Thyroid gland (tissue), 4 donors: ENCODE measurements at regions not wholly inside any gene's neighbourhood (a gene's known extent, or its start where the extent isn't known, plus 50 kb on each side); places are given as distances from the start of the nearest gene placed in this dataset.

Experiments
- DNase-seq, 2 donors: peaks; one replicate each; pipeline ENCODE4 v3.0.0-alpha.2; 2019
- H3K27ac ChIP-seq, 3 donors: fragments of 200-600 bp; sonication (generic); 1 replicate in 2 of 3; 2 replicates in 1 of 3; pipeline ENCODE4 v1.5.1; 2016 to 2019; ENCODE audit warnings: mild to moderate bottlenecking in 1 of 3, moderate library complexity in 1 of 3
- H3K27me3 ChIP-seq: fragments of 200-600 bp; sonication (generic); one replicate; pipeline ENCODE4 v1.5.1; 2019
- H3K36me3 ChIP-seq, 2 donors: fragments of 200-600 bp; sonication (generic); one replicate each; pipeline ENCODE4 v1.5.1; 2016 to 2019
- H3K4me1 ChIP-seq, 2 donors: fragments of 200-600 bp; sonication (generic); one replicate each; pipeline ENCODE4 v1.5.1; 2017 to 2019
- H3K4me3 ChIP-seq, 3 donors: fragments of 200-600 bp; sonication (generic); replicated peaks in 1 of 3; 1 replicate in 2 of 3; 2 replicates in 1 of 3; pipeline ENCODE4 v1.5.1; 2016; ENCODE audit warnings: mild to moderate bottlenecking in 1 of 3
- H3K9me3 ChIP-seq: fragments of 200-600 bp; sonication (generic); one replicate; pipeline ENCODE4 v1.5.1; 2017
- POLR2A ChIP-seq, 2 donors: fragments of 450-650 bp; IDR thresholded peaks; one replicate each; pipeline ENCODE4 v1.6.1; 2017; ENCODE audit warnings: antibody characterized with exemption in 2 of 2, mild to moderate bottlenecking in 2 of 2, moderate library complexity in 1 of 2
- WGBS, 2 donors: methylation state at CpG; one replicate each; pipeline ENCODE4 v1.1.5; 2017; 5-methylcytosine and 5-hydroxymethylcytosine counted together
- intact Hi-C: fragments of 100-400 bp; cut with DNase I; formaldehyde crosslinking; loops from one replicate; pipeline ENCODE4 v1.15.1; 2023
- TF ChIP-seq, protein P1 (sequence below), 6 experiments: fragments of 200-600 bp in 3 of 6; fragments of 450-650 bp in 3 of 6; sonication (generic) in 3 of 6; IDR thresholded peaks; one replicate each; pipeline ENCODE4 v1.5.1; 2016 to 2019; ENCODE audit warnings: antibody characterized with exemption in 6 of 6, mild to moderate bottlenecking in 2 of 6, inconsistent platforms in 1 of 6, moderate library complexity in 1 of 6

DNA sequence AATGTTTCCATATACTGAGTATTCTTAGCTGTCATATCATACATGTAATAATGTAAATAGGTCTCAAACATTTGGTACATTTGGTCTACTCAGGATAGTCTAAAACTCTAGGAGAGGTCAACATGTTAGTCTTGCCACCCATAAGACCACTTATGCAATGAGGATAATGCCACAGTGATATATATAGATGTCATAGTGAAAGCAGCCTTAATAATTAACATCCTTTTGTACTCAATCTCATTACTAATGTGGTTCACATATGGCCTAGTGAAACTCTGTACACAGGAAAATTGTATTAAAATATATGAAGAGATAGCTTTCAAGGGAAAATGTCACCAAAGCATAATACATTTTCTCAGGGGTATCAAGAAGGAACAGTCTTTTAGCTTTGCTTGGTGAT is 577.9 kb downstream of the TFAP2B start:
- Histone ChIP-seq H3K27ac (no peak overlapping the region), H3K36me3 (no peaks in the 10 kb centered on the region), H3K9me3 (no peaks in the 10 kb centered on the region), H3K4me1 (no peaks in the 10 kb centered on the region), H3K27me3 (no peaks in the 10 kb centered on the region), H3K4me3 (no peak overlapping the region)
- DNase-seq = no peak
- intact Hi-C loops = no loop called here
- TF ChIP-seq, protein P1, sequence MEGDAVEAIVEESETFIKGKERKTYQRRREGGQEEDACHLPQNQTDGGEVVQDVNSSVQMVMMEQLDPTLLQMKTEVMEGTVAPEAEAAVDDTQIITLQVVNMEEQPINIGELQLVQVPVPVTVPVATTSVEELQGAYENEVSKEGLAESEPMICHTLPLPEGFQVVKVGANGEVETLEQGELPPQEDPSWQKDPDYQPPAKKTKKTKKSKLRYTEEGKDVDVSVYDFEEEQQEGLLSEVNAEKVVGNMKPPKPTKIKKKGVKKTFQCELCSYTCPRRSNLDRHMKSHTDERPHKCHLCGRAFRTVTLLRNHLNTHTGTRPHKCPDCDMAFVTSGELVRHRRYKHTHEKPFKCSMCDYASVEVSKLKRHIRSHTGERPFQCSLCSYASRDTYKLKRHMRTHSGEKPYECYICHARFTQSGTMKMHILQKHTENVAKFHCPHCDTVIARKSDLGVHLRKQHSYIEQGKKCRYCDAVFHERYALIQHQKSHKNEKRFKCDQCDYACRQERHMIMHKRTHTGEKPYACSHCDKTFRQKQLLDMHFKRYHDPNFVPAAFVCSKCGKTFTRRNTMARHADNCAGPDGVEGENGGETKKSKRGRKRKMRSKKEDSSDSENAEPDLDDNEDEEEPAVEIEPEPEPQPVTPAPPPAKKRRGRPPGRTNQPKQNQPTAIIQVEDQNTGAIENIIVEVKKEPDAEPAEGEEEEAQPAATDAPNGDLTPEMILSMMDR (IDR thresholded peaks at IDR 0.05) = no peak
- TF ChIP-seq POLR2A (IDR thresholded peaks at IDR 0.05) = no peak

DNA sequence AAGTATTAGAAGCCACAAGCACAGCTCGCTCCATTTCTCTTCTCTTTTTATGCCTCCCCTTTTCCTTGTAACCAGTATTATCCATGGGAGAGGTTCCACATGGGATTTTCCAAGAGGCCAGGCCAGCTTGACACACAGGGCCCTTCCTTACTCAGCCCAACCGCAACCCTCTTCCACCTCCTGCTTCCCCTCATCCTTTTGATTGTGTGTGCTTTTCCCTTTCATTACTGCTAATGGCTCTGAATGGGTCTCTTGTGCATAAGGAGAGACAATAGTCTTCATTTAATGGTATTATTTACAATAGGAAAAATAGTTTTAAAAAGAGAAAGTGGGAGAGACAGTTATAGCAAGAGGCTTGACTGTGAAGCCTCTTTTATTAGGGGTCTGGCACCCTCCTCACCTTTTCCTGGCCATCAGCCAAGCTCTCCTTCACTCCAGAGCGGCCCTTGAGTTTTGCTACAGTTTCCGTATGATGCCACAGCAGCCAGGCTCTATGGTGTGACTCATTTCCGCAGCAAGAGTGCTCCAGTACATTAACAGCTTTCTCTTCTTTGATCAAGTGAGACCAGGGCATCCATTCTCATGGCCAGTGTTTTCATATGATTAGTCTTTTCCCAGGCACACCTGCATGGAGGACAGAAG is 579.5 kb downstream of the TFAP2B start:
- Histone ChIP-seq H3K27ac (no peak overlapping the region), H3K9me3 (no peaks in the 10 kb centered on the region), H3K36me3 (no peaks in the 10 kb centered on the region), H3K4me1 (no peaks in the 10 kb centered on the region), H3K4me3 (no peak overlapping the region), H3K27me3 (no peaks in the 10 kb centered on the region)
- no peak for DNase-seq
- TF ChIP-seq POLR2A (IDR thresholded peaks at IDR 0.05) = no peak
- TF ChIP-seq, protein P1 (IDR thresholded peaks at IDR 0.05) = no peak
- intact Hi-C loops = no loop called here
- 48 to 55% methylated on average over 5 of the region's 5 CpGs for WGBS, 2 donors

DNA sequence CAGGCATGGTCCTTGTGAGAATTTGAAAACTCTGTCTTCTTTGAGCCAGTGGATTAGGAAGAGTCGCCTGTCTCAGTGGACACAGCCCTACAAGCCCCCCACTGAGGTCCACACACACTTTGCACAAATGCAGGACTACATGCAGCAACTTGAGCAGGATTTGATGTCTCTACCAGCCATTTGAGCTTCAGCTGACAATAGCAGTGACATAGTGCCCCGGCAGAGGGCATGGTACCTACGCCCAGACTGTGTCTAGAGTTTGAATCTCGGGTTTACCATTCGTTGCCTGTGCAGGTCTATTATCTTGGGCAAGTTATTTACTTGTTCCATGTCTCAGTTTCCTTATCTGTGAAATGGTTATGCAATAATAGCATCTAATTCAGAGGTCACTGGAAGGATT is 580.1 kb downstream of the TFAP2B start:
- TF ChIP-seq, protein P1 (IDR thresholded peaks at IDR 0.05) = no peak
- no peak for TF ChIP-seq POLR2A (IDR thresholded peaks at IDR 0.05)
- Histone ChIP-seq H3K27me3 (no peaks in the 10 kb centered on the region), H3K9me3 (no peaks in the 10 kb centered on the region), H3K27ac (no peak overlapping the region), H3K4me1 (no peaks in the 10 kb centered on the region), H3K4me3 (no peak overlapping the region), H3K36me3 (no peaks in the 10 kb centered on the region)
- intact Hi-C loops = no loop called here
- no peak for DNase-seq
- WGBS, 2 donors = 71 to 83% methylated on average over 5 of the region's 5 CpGs

DNA sequence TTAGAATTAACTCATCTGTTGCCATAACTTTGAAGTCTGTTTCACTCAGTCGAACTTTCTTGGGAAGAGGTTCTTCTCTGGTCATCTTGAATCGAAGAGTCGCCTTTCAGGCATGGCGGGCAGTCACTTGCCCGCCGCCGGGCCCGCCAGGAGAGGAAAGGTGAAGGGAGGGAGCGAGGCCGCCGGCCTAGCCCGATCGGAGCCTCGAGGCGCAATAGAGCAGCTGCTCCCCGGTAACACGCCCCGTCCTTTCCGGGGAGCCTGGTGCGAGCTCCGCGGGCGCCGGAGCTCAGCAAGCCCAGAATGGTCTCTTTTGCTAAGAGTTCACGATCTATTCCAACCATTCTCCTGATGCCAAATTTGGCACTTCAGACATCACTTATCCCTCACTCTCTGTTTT is 591.8 kb downstream of the TFAP2B start:
- no peaks in the 10 kb centered on the region for H3K9me3 ChIP-seq
- H3K4me1 ChIP-seq = no peaks in the 10 kb centered on the region
- 77 to 89% methylated on average over 25 of the region's 25 CpGs for WGBS, 2 donors
- no peak overlapping the region for H3K27ac ChIP-seq
- no peaks in the 10 kb centered on the region for H3K36me3 ChIP-seq
- no peak for DNase-seq
- H3K4me3 ChIP-seq = no peak overlapping the region
- no peaks in the 10 kb centered on the region for H3K27me3 ChIP-seq
- TF ChIP-seq, protein P1 (IDR thresholded peaks at IDR 0.05) = no peak
- no peak for TF ChIP-seq POLR2A (IDR thresholded peaks at IDR 0.05)
- intact Hi-C loops = no loop called here

DNA sequence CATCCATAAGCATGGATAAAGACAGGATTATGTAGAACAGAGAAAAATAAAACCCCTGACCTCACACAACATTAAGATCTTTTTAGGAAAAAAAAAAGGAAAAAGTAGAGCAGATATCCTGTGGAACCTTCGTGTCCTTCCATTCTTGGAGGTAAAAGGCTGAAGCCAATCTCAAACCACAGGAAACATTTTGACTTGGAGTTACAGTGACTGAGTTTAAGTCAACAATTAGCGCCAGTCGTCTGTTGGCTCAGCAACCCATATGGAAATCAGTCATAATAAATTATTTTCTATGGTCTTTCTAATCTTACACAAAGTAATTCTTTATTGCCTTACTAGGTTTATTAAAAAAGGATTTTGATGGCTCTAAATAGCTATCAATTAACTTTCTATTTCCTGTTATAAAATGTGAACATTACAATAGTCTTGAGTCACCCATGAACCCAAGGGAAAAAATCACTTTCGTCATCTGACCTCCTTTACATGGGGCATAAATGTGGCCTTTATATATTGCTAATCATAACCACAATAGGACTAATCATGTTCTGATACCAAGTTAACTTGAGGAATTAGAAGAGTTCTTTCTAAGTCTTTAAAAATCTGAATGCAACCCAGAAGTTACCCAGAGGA is 592.9 kb downstream of the TFAP2B start:
- no peak for DNase-seq
- no peaks in the 10 kb centered on the region for H3K4me1 ChIP-seq
- no peak for TF ChIP-seq POLR2A (IDR thresholded peaks at IDR 0.05)
- TF ChIP-seq, protein P1 (IDR thresholded peaks at IDR 0.05) = no peak
- H3K27me3 ChIP-seq = no peaks in the 10 kb centered on the region
- H3K27ac ChIP-seq = no peak overlapping the region
- WGBS, 2 donors = 70 to 74% methylated on average over 4 of the region's 4 CpGs
- H3K9me3 ChIP-seq = no peaks in the 10 kb centered on the region
- intact Hi-C loops = no loop called here
- H3K36me3 ChIP-seq = no peaks in the 10 kb centered on the region
- no peak overlapping the region for H3K4me3 ChIP-seq
